ENCODE measurements at regions not wholly inside any gene's neighbourhood (a gene's known extent, or its start where the extent isn't known, plus 50 kb on each side); places are given as distances from the start of the nearest gene placed in this dataset.
"Not testable (repeated sequence)": the region's sequence is repeated elsewhere in the genome, so short reads cannot be mapped to it uniquely, and the experiment has no call there.

GRCh38 chr21:28877318-28877884 is 115.3 kb downstream of the LTN1 start:
- DNase-seq = no peak

- DNase-seq = no peak
Measured at GRCh38 chr21:28875078-28875477, 117.6 kb downstream of the LTN1 start.

GRCh38 chr21:28872218-28872617 is 120.5 kb downstream of the LTN1 start:
- DNase-seq = no peak

GRCh38 chr21:28871388-28872010 is 121.2 kb downstream of the LTN1 start:
- no peak for DNase-seq

GRCh38 chr21:28867401-28867800 is 125.3 kb downstream of the LTN1 start:
- DNase-seq = no peak

GRCh38 chr21:28865488-28866186 is 127.0 kb downstream of the LTN1 start:
- DNase-seq = no peak

- no peak for DNase-seq
Measured at GRCh38 chr21:28858424-28858823, 134.3 kb downstream of the LTN1 start.

GRCh38 chr21:28857752-28858151 is 134.9 kb downstream of the LTN1 start:
- no peak for DNase-seq

GRCh38 chr21:28856588-28857250 is 136.0 kb downstream of the LTN1 start:
- no peak for DNase-seq

GRCh38 chr21:28852706-28853105 is 140.0 kb downstream of the LTN1 start:
- no peak for DNase-seq

- no peak for DNase-seq
Measured at GRCh38 chr21:28851645-28852044, 141.0 kb downstream of the LTN1 start.

GRCh38 chr21:28839237-28839636 is 153.4 kb downstream of the LTN1 start:
- not testable (repeated sequence) for DNase-seq

GRCh38 chr21:28837426-28837825 is 155.3 kb downstream of the LTN1 start:
- not testable (repeated sequence) for DNase-seq

GRCh38 chr21:28836588-28836987 is 156.1 kb downstream of the LTN1 start:
- not testable (repeated sequence) for DNase-seq

GRCh38 chr21:28834335-28835238 is 158.1 kb downstream of the LTN1 start:
- no peak for DNase-seq

- DNase-seq = no peak
Measured at GRCh38 chr21:28833609-28834008, 159.1 kb downstream of the LTN1 start.

GRCh38 chr21:28833182-28833581 is 159.5 kb downstream of the LTN1 start:
- no peak for DNase-seq

- DNase-seq = no peak
Measured at GRCh38 chr21:28832715-28833061, 160.0 kb downstream of the LTN1 start.

- no peak for DNase-seq
Measured at GRCh38 chr21:28832013-28832714, 160.5 kb downstream of the LTN1 start.

- no peak for DNase-seq
Measured at GRCh38 chr21:28828981-28829380, 163.7 kb downstream of the LTN1 start.

GRCh38 chr21:28828021-28828420 is 164.7 kb downstream of the LTN1 start:
- no peak for DNase-seq

GRCh38 chr21:28827422-28827821 is 165.3 kb downstream of the LTN1 start:
- DNase-seq = no peak

Data from SHP77 (cell line).